Esophagus squamous epithelium (tissue), 5 donors: ENCODE measurements at regions not wholly inside any gene's neighbourhood (a gene's known extent, or its start where the extent isn't known, plus 50 kb on each side); places are given as distances from the start of the nearest gene placed in this dataset.

Experiments used
- DNase-seq: peaks from one replicate; lab custom pipeline; 2025; lab: John Stamatoyannopoulos, UW
- H3K27ac ChIP-seq, 4 donors: fragments of 200-600 bp; sonication (generic); one replicate each; pipeline ENCODE4 v1.5.1; 2016 to 2019; ENCODE audit warnings: mild to moderate bottlenecking in 1 of 4
- H3K27me3 ChIP-seq, 4 donors: fragments of 200-600 bp; sonication (generic); 1 replicate in 3 of 4; 2 replicates in 1 of 4; pipeline versions ENCODE4 v1.5.1 to v1.6.0; 2017 to 2021; ENCODE audit warnings: antibody characterized with exemption in 1 of 4
- H3K36me3 ChIP-seq, 3 donors: fragments of 200-600 bp; sonication (generic); one replicate each; pipeline ENCODE4 v1.5.1; 2016 to 2019
- H3K4me1 ChIP-seq, 3 donors: fragments of 200-600 bp; sonication (generic); one replicate each; pipeline ENCODE4 v1.5.1; 2017 to 2019
- H3K4me3 ChIP-seq, 4 donors: fragments of 200-600 bp; sonication (generic); 1 replicate in 3 of 4; 2 replicates in 1 of 4; pipeline ENCODE4 v1.5.1; 2016 to 2019; ENCODE audit warnings: mild to moderate bottlenecking in 2 of 4, moderate library complexity in 1 of 4
- H3K9me3 ChIP-seq, 3 donors: fragments of 200-600 bp; sonication (generic); one replicate each; pipeline ENCODE4 v1.5.1; 2016 to 2019
- POLR2A ChIP-seq, 4 donors: fragments of 450-650 bp; IDR thresholded peaks; one replicate each; pipeline ENCODE4 v1.6.1; 2017; ENCODE audit warnings: antibody characterized with exemption in 4 of 4, mild to moderate bottlenecking in 4 of 4, moderate library complexity in 3 of 4
- WGBS, 2 donors: methylation state at CpG; one replicate each; pipeline ENCODE4 v1.1.5; 2018; 5-methylcytosine and 5-hydroxymethylcytosine counted together
- intact Hi-C: fragments of 100-400 bp; cut with DNase I; formaldehyde crosslinking; loops from one replicate; pipeline ENCODE4 v1.15.0; 2022
- TF ChIP-seq, protein P1 (sequence below), 6 experiments: fragments of 450-650 bp in 4 of 6; fragments of 200-600 bp in 2 of 6; sonication (generic) in 2 of 6; IDR thresholded peaks; one replicate each; pipeline ENCODE4 v1.5.1; 2016 to 2019; ENCODE audit warnings: antibody characterized with exemption in 6 of 6, mild to moderate bottlenecking in 4 of 6, moderate library complexity in 4 of 6
- donor health status: DM: yes; HTN: yes; CAD: no.

DNA sequence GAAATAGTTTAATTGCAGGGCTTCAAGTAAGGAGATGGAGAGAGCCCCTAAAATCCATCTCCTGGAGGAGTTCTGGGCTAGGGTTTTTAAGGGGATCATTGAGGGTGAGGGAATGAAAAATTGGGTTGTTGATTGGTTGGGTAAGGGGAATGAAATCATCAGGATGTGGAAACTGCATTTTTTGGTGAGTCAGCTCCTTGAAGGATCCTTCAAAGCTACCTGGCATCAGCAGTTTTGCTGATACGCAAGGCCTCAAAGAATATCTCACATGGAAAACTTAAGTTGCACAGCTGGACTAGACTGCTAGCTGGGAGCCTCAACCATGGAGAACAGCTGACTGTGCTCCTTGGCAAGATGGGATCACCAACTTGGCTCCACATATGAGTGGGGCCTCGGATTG is 136.7 kb downstream of the FGF10 start:
- WGBS, 2 donors: 45 to 69% methylated on average over 2 of the region's 2 CpGs
- no peaks in the 10 kb centered on the region for H3K9me3 ChIP-seq
- H3K27ac ChIP-seq: no peak overlapping the region
- no peaks in the 10 kb centered on the region for H3K27me3 ChIP-seq
- TF ChIP-seq, protein P1, sequence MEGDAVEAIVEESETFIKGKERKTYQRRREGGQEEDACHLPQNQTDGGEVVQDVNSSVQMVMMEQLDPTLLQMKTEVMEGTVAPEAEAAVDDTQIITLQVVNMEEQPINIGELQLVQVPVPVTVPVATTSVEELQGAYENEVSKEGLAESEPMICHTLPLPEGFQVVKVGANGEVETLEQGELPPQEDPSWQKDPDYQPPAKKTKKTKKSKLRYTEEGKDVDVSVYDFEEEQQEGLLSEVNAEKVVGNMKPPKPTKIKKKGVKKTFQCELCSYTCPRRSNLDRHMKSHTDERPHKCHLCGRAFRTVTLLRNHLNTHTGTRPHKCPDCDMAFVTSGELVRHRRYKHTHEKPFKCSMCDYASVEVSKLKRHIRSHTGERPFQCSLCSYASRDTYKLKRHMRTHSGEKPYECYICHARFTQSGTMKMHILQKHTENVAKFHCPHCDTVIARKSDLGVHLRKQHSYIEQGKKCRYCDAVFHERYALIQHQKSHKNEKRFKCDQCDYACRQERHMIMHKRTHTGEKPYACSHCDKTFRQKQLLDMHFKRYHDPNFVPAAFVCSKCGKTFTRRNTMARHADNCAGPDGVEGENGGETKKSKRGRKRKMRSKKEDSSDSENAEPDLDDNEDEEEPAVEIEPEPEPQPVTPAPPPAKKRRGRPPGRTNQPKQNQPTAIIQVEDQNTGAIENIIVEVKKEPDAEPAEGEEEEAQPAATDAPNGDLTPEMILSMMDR (IDR thresholded peaks at IDR 0.05): no peak
- TF ChIP-seq POLR2A (IDR thresholded peaks at IDR 0.05): no peak
- no peak overlapping the region for H3K4me3 ChIP-seq
- DNase-seq: no peak
- no peaks in the 10 kb centered on the region for H3K36me3 ChIP-seq
- intact Hi-C loops: no loop called here
- H3K4me1 ChIP-seq: no peaks in the 10 kb centered on the region

DNA sequence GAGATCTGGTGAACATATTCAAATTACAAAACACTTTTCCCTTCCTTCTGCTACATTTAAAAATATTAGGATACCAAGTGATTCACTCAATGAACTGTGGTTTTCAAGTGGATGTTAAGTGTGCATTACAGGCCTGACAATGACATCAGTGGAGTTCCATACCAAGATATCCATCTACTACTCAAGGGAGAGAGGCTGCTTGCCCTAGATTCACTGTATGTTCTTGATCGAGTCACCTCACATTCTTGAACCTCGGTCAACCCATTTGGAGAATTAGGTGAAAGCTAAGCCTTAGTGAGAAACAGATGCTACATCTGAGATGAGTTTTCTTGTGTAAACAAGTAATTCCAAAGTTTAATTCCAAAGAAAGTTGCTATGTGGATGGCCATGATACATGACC is 142.2 kb downstream of the FGF10 start:
- intact Hi-C loops: no loop called here
- no peaks in the 10 kb centered on the region for H3K27me3 ChIP-seq
- H3K9me3 ChIP-seq: no peaks in the 10 kb centered on the region
- no peak overlapping the region for H3K27ac ChIP-seq
- no peaks in the 10 kb centered on the region for H3K4me1 ChIP-seq
- no peak for DNase-seq
- WGBS, 2 donors: 73 to 100% methylated on average over 2 of the region's 2 CpGs
- no peaks in the 10 kb centered on the region for H3K36me3 ChIP-seq
- H3K4me3 ChIP-seq: no peak overlapping the region
- TF ChIP-seq, protein P1 (IDR thresholded peaks at IDR 0.05): no peak
- TF ChIP-seq POLR2A (IDR thresholded peaks at IDR 0.05): no peak

DNA sequence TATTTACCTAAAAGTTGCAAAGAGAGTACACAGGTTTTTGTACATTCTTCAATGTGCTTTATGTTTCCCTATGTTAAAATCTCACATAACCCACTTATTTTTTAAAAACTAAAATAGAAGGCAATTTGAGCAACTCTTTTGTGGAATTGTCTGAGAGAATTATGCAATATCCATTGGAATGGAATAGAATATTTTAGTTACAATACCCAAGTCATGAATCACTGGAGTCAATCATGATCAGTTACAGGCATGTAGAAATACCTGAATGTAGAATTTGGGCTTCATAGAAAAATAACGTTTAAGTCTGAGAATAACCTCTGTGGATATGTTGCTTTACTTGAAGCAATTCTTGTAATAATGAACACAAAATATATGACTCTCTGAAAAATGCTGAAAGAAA is 143.3 kb downstream of the FGF10 start:
- no peaks in the 10 kb centered on the region for H3K9me3 ChIP-seq
- TF ChIP-seq, protein P1 (IDR thresholded peaks at IDR 0.05): no peak
- TF ChIP-seq POLR2A (IDR thresholded peaks at IDR 0.05): no peak
- no peak for DNase-seq
- no peak overlapping the region for H3K4me3 ChIP-seq
- H3K4me1 ChIP-seq: no peaks in the 10 kb centered on the region
- H3K27me3 ChIP-seq: no peaks in the 10 kb centered on the region
- no peak overlapping the region for H3K27ac ChIP-seq
- no peaks in the 10 kb centered on the region for H3K36me3 ChIP-seq
- WGBS, 2 donors: 58 to 81% methylated on average over 1 of the region's 1 CpG
- intact Hi-C loops: no loop called here

DNA sequence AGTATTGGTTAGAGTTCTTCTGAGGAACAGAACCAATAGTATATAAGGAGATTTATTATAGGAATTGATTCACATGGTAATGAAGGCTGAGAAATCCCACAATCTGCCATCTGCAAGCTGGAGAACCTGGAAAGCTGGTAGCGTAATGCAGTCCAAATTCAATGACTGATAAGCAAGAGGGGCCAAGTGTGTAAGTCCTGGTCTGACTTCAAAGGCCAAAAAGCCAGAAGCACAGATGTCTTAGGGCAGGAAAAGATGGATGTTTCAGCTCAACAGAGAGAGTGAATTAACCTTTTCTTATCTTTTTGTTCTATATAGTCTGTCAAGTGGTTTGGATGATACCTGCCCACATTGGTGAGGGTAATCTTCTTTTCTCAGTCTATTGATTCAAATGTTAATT is 146.4 kb downstream of the FGF10 start:
- Histone ChIP-seq H3K36me3 (no peaks in the 10 kb centered on the region), H3K27me3 (no peaks in the 10 kb centered on the region), H3K9me3 (no peaks in the 10 kb centered on the region), H3K4me1 (no peaks in the 10 kb centered on the region), H3K27ac (no peak overlapping the region), H3K4me3 (no peak overlapping the region)
- 76 to 81% methylated on average over 1 of the region's 1 CpG for WGBS, 2 donors
- intact Hi-C loops: no loop called here
- no peak for DNase-seq
- TF ChIP-seq, protein P1 (IDR thresholded peaks at IDR 0.05): no peak
- no peak for TF ChIP-seq POLR2A (IDR thresholded peaks at IDR 0.05)

DNA sequence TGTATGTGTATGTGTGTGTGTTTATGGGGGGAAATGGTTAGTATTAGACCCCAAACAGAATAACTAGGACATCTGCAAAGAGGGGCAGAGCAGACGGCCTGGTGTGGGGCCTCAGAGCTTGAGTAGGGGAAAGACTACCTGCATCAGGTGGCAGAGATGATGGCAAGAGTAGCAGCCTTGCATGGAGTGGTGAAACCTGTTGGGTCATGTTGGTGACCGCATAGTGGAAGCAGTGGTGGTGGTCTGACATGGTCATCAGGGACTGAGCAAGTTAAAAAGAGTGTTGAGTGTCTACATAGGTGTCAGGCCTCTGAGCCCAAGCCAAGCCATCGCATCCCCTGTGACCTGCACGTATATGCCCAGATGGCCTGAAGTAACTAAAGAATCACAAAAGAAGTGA is 153.2 kb downstream of the FGF10 start:
- H3K9me3 ChIP-seq: no peaks in the 10 kb centered on the region
- H3K36me3 ChIP-seq: no peaks in the 10 kb centered on the region
- intact Hi-C loops: no loop called here
- no peaks in the 10 kb centered on the region for H3K4me1 ChIP-seq
- no peak for TF ChIP-seq POLR2A (IDR thresholded peaks at IDR 0.05)
- TF ChIP-seq, protein P1 (IDR thresholded peaks at IDR 0.05): no peak
- H3K27ac ChIP-seq: no peak overlapping the region
- no peak overlapping the region for H3K4me3 ChIP-seq
- H3K27me3 ChIP-seq: no peaks in the 10 kb centered on the region
- no peak for DNase-seq
- WGBS, 2 donors: 78 to 87% methylated on average over 3 to 4 of the region's 4 CpGs
